Activated CD4-positive, alpha-beta T cell treated with anti-CD3 and anti-CD28 coated beads for 4 hours (primary cell): ENCODE measurements at regions not wholly inside any gene's neighbourhood (a gene's known extent, or its start where the extent isn't known, plus 50 kb on each side); places are given as distances from the start of the nearest gene placed in this dataset.
A peak's percentile ranks its signal among the peaks of the same experiment; 100 is the strongest.
"Not testable (repeated sequence)": the region's sequence is repeated elsewhere in the genome, so short reads cannot be mapped to it uniquely, and the experiment has no call there.

Experiments used
- DNase-seq, 2 donors: peaks; one replicate each; pipeline ENCODE4 v3.0.0-alpha.2; 2020

GRCh38 chr1:200316148-200316803 is 93.6 kb downstream of the ZNF281 start:
- no peak for DNase-seq

GRCh38 chr1:200314085-200314750 is 95.6 kb downstream of the ZNF281 start:
- no peak for DNase-seq

- no peak for DNase-seq
Observed at GRCh38 chr1:200311256-200311655, 98.6 kb downstream of the ZNF281 start.

- no peak for DNase-seq
Observed at GRCh38 chr1:200310824-200311223, 99.0 kb downstream of the ZNF281 start.

GRCh38 chr1:200307755-200308066 is 102.1 kb downstream of the ZNF281 start:
- DNase-seq = no peak

- peak; percentile 4 to 21 for DNase-seq
Observed at GRCh38 chr1:200306944-200307754, 102.7 kb downstream of the ZNF281 start.

GRCh38 chr1:200305806-200306205 is 104.0 kb downstream of the ZNF281 start:
- no peak for DNase-seq

GRCh38 chr1:200304171-200304570 is 105.7 kb downstream of the ZNF281 start:
- no peak for DNase-seq

- DNase-seq = no peak
Observed at GRCh38 chr1:200302921-200303290, 106.9 kb downstream of the ZNF281 start.

- peak; percentile 61 to 64 for DNase-seq
Observed at GRCh38 chr1:200302192-200302920, 107.5 kb downstream of the ZNF281 start.

- no peak for DNase-seq
Observed at GRCh38 chr1:200301152-200301551, 108.7 kb downstream of the ZNF281 start.

GRCh38 chr1:200299571-200299970 is 110.3 kb downstream of the ZNF281 start:
- no peak for DNase-seq

- DNase-seq = no peak
Observed at GRCh38 chr1:200298242-200298641, 111.6 kb downstream of the ZNF281 start.

- DNase-seq = no peak
Observed at GRCh38 chr1:200296091-200296661, 113.7 kb downstream of the ZNF281 start.

- DNase-seq = no peak
Observed at GRCh38 chr1:200294241-200294640, 115.6 kb downstream of the ZNF281 start.

GRCh38 chr1:200292699-200293098 is 117.1 kb downstream of the ZNF281 start:
- no peak for DNase-seq

- DNase-seq = no peak
Observed at GRCh38 chr1:200291106-200291505, 118.7 kb downstream of the ZNF281 start.

- DNase-seq = no peak
Observed at GRCh38 chr1:200290010-200290685, 119.7 kb downstream of the ZNF281 start.

- no peak for DNase-seq
Observed at GRCh38 chr1:200288226-200288625, 121.6 kb downstream of the ZNF281 start.

- not testable (repeated sequence) for DNase-seq
Observed at GRCh38 chr1:200284236-200284635, 125.6 kb downstream of the ZNF281 start.

- DNase-seq = no peak
Observed at GRCh38 chr1:200282497-200283122, 127.2 kb downstream of the ZNF281 start.
